ENCODE measurements at regions not wholly inside any gene's neighbourhood (a gene's known extent, or its start where the extent isn't known, plus 50 kb on each side); places are given as distances from the start of the nearest gene placed in this dataset.
"Not testable (repeated sequence)": the region's sequence is repeated elsewhere in the genome, so short reads cannot be mapped to it uniquely, and the experiment has no call there.

- DNase-seq (ENCODE audit: low read depth in 2 of 2) = no peak
These were observed 79.1 kb upstream of the MYL10 start for GRCh38 chr7:101708223-101708622.

GRCh38 chr7:101712652-101713051 lies 83.6 kb upstream of the MYL10 start:
- DNase-seq (ENCODE audit: low read depth in 2 of 2) = no peak

DNA sequence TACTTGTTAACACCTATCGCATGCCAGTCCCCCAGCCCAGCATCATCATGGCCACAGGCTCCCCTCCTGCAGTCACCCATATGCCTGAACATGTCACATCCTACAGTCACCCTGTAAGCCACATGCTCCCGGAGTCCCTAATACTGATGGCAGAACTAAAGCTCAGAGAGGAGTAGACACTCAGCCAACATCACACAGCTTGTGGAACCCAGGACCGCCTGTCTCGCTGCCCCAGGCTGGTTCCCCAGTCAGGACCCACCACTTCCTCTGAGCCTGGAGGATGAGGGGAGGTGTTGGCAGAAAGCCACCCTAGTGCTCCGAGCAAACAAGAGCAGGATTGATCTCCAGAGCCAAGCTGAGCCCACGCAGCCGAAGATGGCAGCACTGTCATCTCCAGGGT lies 85.0 kb upstream of the MYL10 start:
- no peak for DNase-seq (ENCODE audit: low read depth in 2 of 2)

- no peak for DNase-seq (ENCODE audit: low read depth in 2 of 2)
These were observed 88.7 kb upstream of the MYL10 start for GRCh38 chr7:101717628-101718357.

- DNase-seq (ENCODE audit: low read depth in 2 of 2) = no peak
These were observed 89.4 kb upstream of the MYL10 start for GRCh38 chr7:101718363-101719122.

- no peak for DNase-seq (ENCODE audit: low read depth in 2 of 2)
These were observed 90.0 kb upstream of the MYL10 start for GRCh38 chr7:101719123-101719470.

DNA sequence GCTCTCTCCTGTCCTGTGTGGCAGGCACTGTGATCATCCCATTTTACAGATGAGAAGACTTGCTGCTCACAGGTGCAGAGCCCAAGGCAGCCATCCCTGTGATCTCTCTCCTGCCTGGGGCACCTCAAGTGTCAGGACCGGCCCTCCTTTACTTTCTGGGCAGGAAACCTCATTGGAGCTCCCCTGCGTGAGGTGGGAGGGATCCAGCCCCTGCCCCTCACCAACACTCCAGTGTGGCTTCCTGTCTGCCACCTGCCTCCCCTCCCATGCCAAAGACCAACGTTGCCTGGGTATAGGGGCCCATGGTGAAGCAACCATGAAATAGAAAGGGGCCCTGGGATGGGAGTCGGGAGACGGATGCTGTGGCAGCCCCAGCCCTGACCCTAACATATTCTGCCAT lies 91.2 kb upstream of the MYL10 start:
- no peak for DNase-seq (ENCODE audit: low read depth in 2 of 2)

GRCh38 chr7:101722247-101722646 lies 93.2 kb upstream of the MYL10 start:
- DNase-seq (ENCODE audit: low read depth in 2 of 2) = no peak

DNA sequence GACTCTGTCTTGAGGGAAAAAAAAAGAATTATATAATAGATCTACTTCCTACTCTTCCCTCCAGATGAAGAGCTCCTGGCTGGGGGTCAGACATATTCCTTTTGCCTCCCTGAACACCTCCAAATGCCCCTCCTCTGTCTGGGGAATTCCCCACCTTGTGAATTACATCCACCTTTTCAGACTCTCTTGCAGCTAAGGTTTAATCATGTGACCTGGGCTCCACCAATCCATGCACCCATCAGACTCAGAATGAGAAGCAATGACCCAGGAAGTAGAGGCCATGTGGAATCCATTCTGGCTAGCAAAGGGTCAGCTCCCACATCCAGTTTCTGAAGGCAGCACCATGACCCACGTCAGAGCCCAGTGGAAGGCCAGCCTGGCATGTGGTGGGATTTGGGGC lies 93.6 kb upstream of the CUX1 start:
- no peak for DNase-seq (ENCODE audit: low read depth in 2 of 2)

DNA sequence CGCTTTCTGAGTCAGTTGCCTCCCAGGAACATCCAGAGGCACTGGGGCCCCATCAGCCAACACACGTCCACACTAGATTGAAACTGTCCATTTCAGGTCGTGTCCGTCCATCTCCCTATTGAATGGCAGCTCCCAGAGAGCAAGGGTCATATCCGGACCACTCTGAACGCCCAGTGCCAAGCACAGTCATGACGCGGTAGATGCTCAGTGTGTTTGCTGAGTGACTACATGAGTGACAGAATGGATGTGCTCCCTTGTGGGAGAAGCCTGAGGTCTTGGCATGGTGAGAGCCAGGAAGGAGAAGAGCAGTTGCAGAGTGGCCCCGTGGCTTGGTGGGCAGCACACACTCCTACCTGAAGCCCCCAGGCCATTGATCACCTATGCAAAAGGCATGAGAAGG lies 92.5 kb upstream of the CUX1 start:
- no peak for DNase-seq (ENCODE audit: low read depth in 2 of 2)

GRCh38 chr7:101725921-101726320 lies 91.5 kb upstream of the CUX1 start:
- no peak for DNase-seq (ENCODE audit: low read depth in 2 of 2)

DNA sequence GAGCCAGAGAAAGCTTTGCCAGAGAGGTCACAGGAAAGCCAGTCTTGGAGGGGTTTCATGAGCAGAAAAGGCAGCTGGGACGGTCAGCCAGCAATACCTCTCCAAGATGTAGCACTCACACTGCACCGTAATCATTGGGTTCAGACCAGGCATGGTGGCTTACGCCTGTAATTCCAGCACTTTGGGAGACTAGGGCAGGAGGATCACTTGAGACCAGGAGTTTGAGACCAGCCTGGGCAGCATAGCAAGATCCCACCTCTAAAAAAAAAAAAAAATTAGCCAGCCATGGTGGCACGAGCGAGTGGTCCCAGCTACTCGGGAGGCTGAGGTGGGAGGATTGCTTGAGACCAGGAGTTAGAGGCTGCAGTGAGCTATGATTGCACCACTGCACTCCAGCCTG lies 90.2 kb upstream of the CUX1 start:
- DNase-seq (ENCODE audit: low read depth in 2 of 2) = no peak

- DNase-seq (ENCODE audit: low read depth in 2 of 2) = no peak
These were observed 89.3 kb upstream of the CUX1 start for GRCh38 chr7:101728128-101728527.

GRCh38 chr7:101728873-101729240 lies 88.6 kb upstream of the CUX1 start:
- not testable (repeated sequence) for DNase-seq (ENCODE audit: low read depth in 2 of 2)

- no peak for DNase-seq (ENCODE audit: low read depth in 2 of 2)
These were observed 88.1 kb upstream of the CUX1 start for GRCh38 chr7:101729241-101729883.

DNA sequence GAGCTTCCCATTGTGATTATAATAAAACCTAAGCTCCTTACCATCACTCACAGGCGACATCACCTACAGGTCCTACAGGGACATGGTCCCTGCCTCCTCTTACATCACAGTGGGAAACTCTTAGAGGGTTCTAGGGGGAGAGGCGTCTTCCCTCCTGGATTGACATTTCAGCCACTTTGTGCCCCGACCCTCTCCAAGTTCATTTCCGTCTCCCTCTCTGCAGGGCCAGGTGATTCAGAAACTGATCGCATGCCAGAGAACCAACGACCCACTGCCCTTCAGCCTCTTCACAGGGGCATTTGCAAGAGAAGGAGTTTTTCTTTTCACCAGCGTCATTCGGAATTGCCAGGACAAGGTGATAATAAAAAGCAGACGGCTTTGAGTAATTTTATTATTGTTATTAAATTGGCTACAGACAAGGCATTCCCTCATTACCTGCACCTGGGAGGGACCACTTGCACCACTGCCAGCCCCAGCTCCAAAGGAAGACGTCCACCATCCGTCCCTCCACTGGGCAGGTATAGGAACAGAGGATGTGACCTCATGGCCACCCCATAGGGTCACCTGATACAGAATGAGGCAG lies 85.8 kb upstream of the CUX1 start:
- DNase-seq (ENCODE audit: low read depth in 2 of 2) = no peak

DNA sequence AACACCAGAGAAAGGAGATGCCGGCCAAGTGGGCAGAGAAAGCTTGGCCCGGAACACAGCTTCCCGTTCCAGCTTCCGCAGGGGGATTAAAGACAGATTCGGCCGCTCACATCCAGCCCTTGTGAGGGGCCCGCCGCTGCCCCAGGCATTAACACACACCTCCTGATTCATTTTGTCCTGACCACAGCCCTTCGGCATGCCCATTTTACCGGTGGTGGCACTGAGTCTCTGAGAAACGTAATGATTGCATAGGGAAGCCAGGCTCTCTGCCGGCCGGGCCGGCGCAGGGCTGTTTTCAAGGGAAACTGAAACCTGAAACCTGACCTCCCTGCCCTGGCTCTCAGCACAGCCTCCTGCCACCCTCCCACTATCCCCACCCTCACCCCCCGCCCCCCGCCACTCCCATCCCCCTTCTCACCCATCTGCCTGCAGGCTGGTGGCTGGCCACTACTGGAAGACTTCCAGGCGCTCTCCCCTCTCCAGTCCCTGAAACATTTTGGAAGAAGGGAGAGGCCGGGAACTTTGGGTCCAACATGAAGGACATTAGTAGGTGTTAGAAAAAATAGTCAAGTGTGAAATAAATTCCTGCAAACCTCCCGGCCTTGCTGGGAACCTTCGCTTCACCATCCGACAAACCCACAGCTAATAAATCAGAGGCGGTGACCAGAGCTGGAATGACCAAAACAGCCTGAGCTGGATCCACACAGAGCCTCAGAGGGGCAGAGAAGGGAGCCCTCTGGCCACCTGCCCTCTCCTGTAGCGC lies 83.5 kb upstream of the CUX1 start:
- no peak for DNase-seq (ENCODE audit: low read depth in 2 of 2)

DNA sequence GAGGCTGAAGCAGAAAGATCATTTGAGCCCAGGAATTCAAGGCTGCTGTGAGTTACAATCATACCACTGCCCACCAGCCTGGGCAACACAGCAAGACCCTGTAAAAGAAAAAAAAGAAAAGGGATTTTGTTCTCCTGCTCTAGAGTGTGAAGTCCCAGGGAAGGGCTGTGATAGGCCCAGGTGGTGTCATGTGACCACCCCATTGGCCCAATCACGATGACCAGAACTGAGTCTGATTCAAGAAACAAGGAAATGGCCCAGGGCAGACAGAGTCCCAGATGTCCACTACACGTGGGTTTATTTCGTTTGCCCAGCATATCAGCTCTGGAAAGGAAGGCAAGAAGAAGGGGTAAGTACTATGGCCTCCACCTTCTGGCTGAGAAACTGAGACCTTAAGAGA lies 81.3 kb upstream of the CUX1 start:
- no peak for DNase-seq (ENCODE audit: low read depth in 2 of 2)

DNA sequence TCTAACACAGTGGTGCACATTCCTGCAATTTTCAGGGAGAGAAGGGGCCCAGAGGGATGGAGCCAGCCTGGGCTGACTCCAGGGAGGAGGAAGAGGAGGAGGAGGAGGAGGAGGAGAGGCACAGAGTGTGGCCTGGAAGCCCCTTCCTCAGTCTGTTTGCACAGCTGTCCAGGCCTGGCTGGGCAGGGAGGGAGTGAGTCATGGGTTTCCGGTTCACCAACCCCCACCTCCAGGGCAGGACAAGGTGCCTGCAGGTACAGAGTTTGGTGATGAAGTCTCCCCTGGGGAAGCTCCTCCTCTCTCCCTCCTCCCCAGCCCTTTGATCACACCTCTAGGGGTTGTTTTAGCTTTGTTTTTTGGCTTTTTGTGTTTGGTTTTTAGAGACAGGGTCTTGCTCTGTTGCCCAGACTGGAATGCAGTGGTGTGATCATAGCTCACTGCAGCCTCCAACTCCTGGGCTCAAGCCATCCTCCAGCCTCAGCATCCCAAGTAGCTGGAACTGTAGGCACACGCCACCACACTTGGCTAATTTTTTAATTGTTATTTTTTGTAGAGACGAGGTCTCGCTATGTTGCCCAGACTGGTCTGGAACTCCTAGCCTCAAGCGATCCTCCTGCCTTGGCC lies 77.5 kb upstream of the CUX1 start:
- no peak for DNase-seq (ENCODE audit: low read depth in 2 of 2)

- DNase-seq (ENCODE audit: low read depth in 2 of 2) = no peak
These were observed 76.3 kb upstream of the CUX1 start for GRCh38 chr7:101740981-101741725.

Measured in stimulated activated CD4-positive, alpha-beta T cell treated with anti-CD3 and anti-CD28 coated beads, Interleukin-1b, Interleukin-23, amount 100 ng/mL, for 1 hour (primary cell).